H9 (cell line): ENCODE measurements at regions not wholly inside any gene's neighbourhood (a gene's known extent, or its start where the extent isn't known, plus 50 kb on each side); places are given as distances from the start of the nearest gene placed in this dataset.

ENCODE experiments used
- DNase-seq: peaks from one replicate; pipeline ENCODE4 v3.0.0-alpha.2; 2017
- H2AFZ ChIP-seq: one replicate; pipeline ENCODE4 v1.6.1; 2013; ENCODE audit warnings: mild to moderate bottlenecking, low read length, control low read depth, moderate library complexity
- H2AK5ac ChIP-seq: 2 replicates; pipeline ENCODE4 v1.6.1; 2013; ENCODE audit warnings: low read length, control low read depth, mixed read lengths; ENCODE audit not compliant: insufficient read length
- H2BK120ac ChIP-seq: one replicate; pipeline ENCODE4 v1.6.1; 2013; ENCODE audit warnings: low read depth, mild to moderate bottlenecking, low read length, control low read depth, inconsistent platforms; ENCODE audit not compliant: poor library complexity, severe bottlenecking
- H2BK12ac ChIP-seq: 2 replicates; pipeline ENCODE4 v1.6.1; 2013; ENCODE audit warnings: low read length, control low read depth, mixed read lengths, low read depth; ENCODE audit not compliant: insufficient read length
- H2BK15ac ChIP-seq: 2 replicates; pipeline ENCODE4 v1.6.1; 2013; ENCODE audit warnings: low read depth, low read length, control low read depth
- H2BK20ac ChIP-seq: one replicate; pipeline ENCODE4 v1.6.1; 2013; ENCODE audit warnings: low read depth, mild to moderate bottlenecking, low read length, control low read depth, inconsistent platforms; ENCODE audit not compliant: poor library complexity, severe bottlenecking
- H2BK5ac ChIP-seq: 2 replicates; pipeline ENCODE4 v1.6.1; 2013; ENCODE audit warnings: low read length, control low read depth, mixed read lengths; ENCODE audit not compliant: insufficient read length
- H3K14ac ChIP-seq: 2 replicates; pipeline ENCODE4 v1.6.1; 2013; ENCODE audit warnings: low read length, control low read depth; ENCODE audit not compliant: insufficient read depth
- H3K18ac ChIP-seq: 2 replicates; pipeline ENCODE4 v1.6.1; 2013; ENCODE audit warnings: low read depth, mild to moderate bottlenecking, mixed read lengths, low read length, control low read depth; ENCODE audit not compliant: insufficient read length
- H3K23ac ChIP-seq: 2 replicates; pipeline ENCODE4 v1.6.1; 2013; ENCODE audit warnings: low read length, control low read depth, mixed read lengths, low read depth; ENCODE audit not compliant: insufficient read length
- H3K23me2 ChIP-seq: 2 replicates; pipeline ENCODE4 v1.6.1; 2013; ENCODE audit warnings: low read depth, mild to moderate bottlenecking, mixed read lengths, low read length, control low read depth; ENCODE audit not compliant: insufficient read length, poor library complexity, severe bottlenecking
- H3K27ac ChIP-seq: 2 replicates; pipeline ENCODE4 v1.5.1; 2013; ENCODE audit warnings: low read length, control low read depth, mixed read lengths, low read depth; ENCODE audit not compliant: insufficient read length
- H3K27me3 ChIP-seq: 2 replicates; pipeline ENCODE4 v1.6.1; 2013; ENCODE audit warnings: low read length, control low read depth, inconsistent platforms; ENCODE audit not compliant: insufficient read depth
- H3K4ac ChIP-seq: 2 replicates; pipeline ENCODE4 v1.6.1; 2013; ENCODE audit warnings: low read depth, mild to moderate bottlenecking, control low read depth, inconsistent platforms, low read length, moderate library complexity
- H3K4me1 ChIP-seq: 2 replicates; pipeline ENCODE4 v1.6.1; 2013; ENCODE audit warnings: low read length, control low read depth, inconsistent platforms; ENCODE audit not compliant: insufficient read depth
- H3K4me2 ChIP-seq: 2 replicates; pipeline ENCODE4 v1.6.1; 2013; ENCODE audit warnings: low read length, control low read depth, mixed read lengths; ENCODE audit not compliant: insufficient read length, insufficient read depth
- H3K56ac ChIP-seq: 2 replicates; pipeline ENCODE4 v1.6.1; 2013; ENCODE audit warnings: low read depth, mild to moderate bottlenecking, mixed read lengths, low read length, control low read depth; ENCODE audit not compliant: insufficient read length
- H3K79me1 ChIP-seq: 2 replicates; pipeline ENCODE4 v1.6.1; 2013; ENCODE audit warnings: low read depth, mild to moderate bottlenecking, moderate library complexity, low read length, control low read depth, inconsistent platforms; ENCODE audit not compliant: insufficient read depth, poor library complexity, severe bottlenecking
- H3K79me2 ChIP-seq: 2 replicates; pipeline ENCODE4 v1.6.1; 2013; ENCODE audit warnings: low read length, control low read depth, inconsistent platforms; ENCODE audit not compliant: insufficient read depth
- H3K9ac ChIP-seq: 2 replicates; pipeline ENCODE4 v1.6.1; 2013; ENCODE audit warnings: low read length, control low read depth, mixed read lengths; ENCODE audit not compliant: insufficient read length; ENCODE audit errors: extremely low read depth
- H3K9me3 ChIP-seq: one replicate; pipeline ENCODE4 v1.6.1; 2013; ENCODE audit warnings: low read depth, low read length, inconsistent platforms; ENCODE audit not compliant: control insufficient read depth
- H3T11ph ChIP-seq: one replicate; pipeline ENCODE4 v1.6.1; 2013; ENCODE audit warnings: mild to moderate bottlenecking, low read length, control low read depth, inconsistent platforms
- H4K20me1 ChIP-seq: one replicate; pipeline ENCODE4 v1.6.1; 2013; ENCODE audit not compliant: control insufficient read depth, insufficient read length, insufficient read depth
- H4K5ac ChIP-seq: 2 replicates; pipeline ENCODE4 v1.6.1; 2013; ENCODE audit warnings: low read depth, mild to moderate bottlenecking, mixed read lengths, low read length, control low read depth; ENCODE audit not compliant: insufficient read length
- H4K8ac ChIP-seq: replicated peaks from 2 replicates; pipeline ENCODE4 v1.6.1; 2013; ENCODE audit warnings: low read length, control low read depth, mixed read lengths, low read depth; ENCODE audit not compliant: insufficient read length
- H4K91ac ChIP-seq: 2 replicates; pipeline ENCODE4 v1.6.1; 2013; ENCODE audit warnings: low read depth, mild to moderate bottlenecking, moderate library complexity, mixed read lengths, low read length, control low read depth; ENCODE audit not compliant: insufficient read length
- H3K27ac Mint-ChIP-seq, 3 experiments: 2 replicates in 2 of 3; 3 replicates in 1 of 3; pipeline ENCODE4 v1.8.0; 2020 to 2021; ENCODE audit warnings: mixed read lengths in 3 of 3, mild to moderate bottlenecking in 1 of 3, moderate library complexity in 1 of 3
- H3K27me3 Mint-ChIP-seq: 2 replicates; pipeline ENCODE4 v1.8.0; 2021; ENCODE audit warnings: low read depth, mild to moderate bottlenecking, moderate library complexity, mixed read lengths
- H3K36me3 Mint-ChIP-seq, 3 experiments: 2 replicates in 2 of 3; 3 replicates in 1 of 3; pipeline ENCODE4 v1.8.0; 2020 to 2021; ENCODE audit warnings: low read depth in 3 of 3, mixed read lengths in 3 of 3; ENCODE audit not compliant: insufficient read depth in 1 of 3
- H3K4me1 Mint-ChIP-seq, 2 experiments: 2 replicates each; pipeline ENCODE4 v1.8.0; 2020; ENCODE audit warnings: mixed read lengths in 2 of 2
- H3K4me3 Mint-ChIP-seq, 2 experiments: 2 replicates in 1 of 2; 3 replicates in 1 of 2; pipeline ENCODE4 v1.8.0; 2020 to 2021; ENCODE audit warnings: mild to moderate bottlenecking in 2 of 2, mixed read lengths in 2 of 2, moderate library complexity in 1 of 2
- H3K9me3 Mint-ChIP-seq, 2 experiments: 2 replicates in 1 of 2; 3 replicates in 1 of 2; pipeline ENCODE4 v1.8.0; 2020; ENCODE audit warnings: mild to moderate bottlenecking in 2 of 2, mixed read lengths in 2 of 2, moderate library complexity in 1 of 2
- WGBS: extraction: QIAGEN DNeasy Blood & Tissue Kit; methylation state at CpG from one replicate; pipeline ENCODE4 v1.1.7; 2013; ENCODE audit warnings: missing lambda C conversion rate, low lambda C conversion rate, mixed read lengths; ENCODE audit not compliant: insufficient read length; ENCODE audit errors: extremely low coverage; 5-methylcytosine and 5-hydroxymethylcytosine counted together
- TF ChIP-seq, protein P1 (sequence below): fragments of 200-600 bp; sonication (generic); conservative IDR thresholded peaks from 3 replicates; pipeline ENCODE4 v1.8.0; 2021; ENCODE audit warnings: antibody characterized with exemption, mild to moderate bottlenecking

DNA sequence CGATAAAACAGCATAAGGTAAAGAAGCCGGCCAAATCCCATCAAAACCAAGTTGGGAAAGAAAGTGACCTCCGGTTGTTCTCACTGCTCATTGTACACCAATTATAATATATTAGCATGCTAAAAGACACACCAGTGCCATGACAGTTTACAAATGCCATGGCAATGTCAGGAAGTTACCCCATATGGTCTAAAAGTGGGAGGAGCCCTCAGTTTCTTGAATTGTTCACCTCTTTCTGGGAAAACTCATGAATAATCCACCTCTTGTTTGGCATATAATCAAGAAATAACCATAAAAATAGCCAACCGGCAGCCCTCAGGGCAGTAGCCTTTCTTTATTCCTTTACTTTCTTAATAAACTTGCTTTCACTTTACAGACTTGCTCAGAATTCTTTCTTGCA lies 544.9 kb upstream of the SETBP1 start:
- no peak for DNase-seq
- Histone ChIP-seq H2BK5ac (no peak overlapping the region), H3K4me1 (no peaks in the 10 kb centered on the region), H2AFZ (no peak overlapping the region), H3K18ac (no peak overlapping the region), H3K79me2 (no peaks in the 10 kb centered on the region), H3K27ac (no peak overlapping the region), H3K23ac (no peak overlapping the region), H3K14ac (no peak overlapping the region), H4K5ac (no peak overlapping the region), H2BK120ac (no peak overlapping the region), H2BK15ac (no peak overlapping the region), H4K91ac (no peak overlapping the region), H4K8ac (no peak overlapping the region), H3K56ac (no peak overlapping the region), H2BK12ac (no peak overlapping the region), H3K9me3 (no peaks in the 10 kb centered on the region), H3K4ac (no peak overlapping the region), H2BK20ac (no peak overlapping the region), H2AK5ac (no peak overlapping the region), H3K27me3 (no peaks in the 10 kb centered on the region), H3K4me2 (no peak overlapping the region), H3K9ac (no peak overlapping the region), H3K79me1 (no peaks in the 10 kb centered on the region), H3K23me2 (no peaks in the 10 kb centered on the region), H4K20me1 (no peaks in the 10 kb centered on the region), H3T11ph (no peak overlapping the region)
- Mint-ChIP-seq H3K27ac (no peak overlapping the region), H3K36me3 (peaks cover 0 to 8% (median 0%) of the 10 kb centered on the region in 3 experiments; a peak in 2 of 7 replicates), H3K4me1 (peaks cover 0 to 3% of the 10 kb centered on the region in 2 experiments; a peak in 1 of 4 replicates), H3K9me3 (peaks cover 0 to 2% of the 10 kb centered on the region in 2 experiments; a peak in 2 of 5 replicates), H3K4me3 (no peak overlapping the region), H3K27me3 (no peaks in the 10 kb centered on the region)
- WGBS, result no CpG with 5 or more reads among the region's 4 CpGs
- TF ChIP-seq, protein P1, sequence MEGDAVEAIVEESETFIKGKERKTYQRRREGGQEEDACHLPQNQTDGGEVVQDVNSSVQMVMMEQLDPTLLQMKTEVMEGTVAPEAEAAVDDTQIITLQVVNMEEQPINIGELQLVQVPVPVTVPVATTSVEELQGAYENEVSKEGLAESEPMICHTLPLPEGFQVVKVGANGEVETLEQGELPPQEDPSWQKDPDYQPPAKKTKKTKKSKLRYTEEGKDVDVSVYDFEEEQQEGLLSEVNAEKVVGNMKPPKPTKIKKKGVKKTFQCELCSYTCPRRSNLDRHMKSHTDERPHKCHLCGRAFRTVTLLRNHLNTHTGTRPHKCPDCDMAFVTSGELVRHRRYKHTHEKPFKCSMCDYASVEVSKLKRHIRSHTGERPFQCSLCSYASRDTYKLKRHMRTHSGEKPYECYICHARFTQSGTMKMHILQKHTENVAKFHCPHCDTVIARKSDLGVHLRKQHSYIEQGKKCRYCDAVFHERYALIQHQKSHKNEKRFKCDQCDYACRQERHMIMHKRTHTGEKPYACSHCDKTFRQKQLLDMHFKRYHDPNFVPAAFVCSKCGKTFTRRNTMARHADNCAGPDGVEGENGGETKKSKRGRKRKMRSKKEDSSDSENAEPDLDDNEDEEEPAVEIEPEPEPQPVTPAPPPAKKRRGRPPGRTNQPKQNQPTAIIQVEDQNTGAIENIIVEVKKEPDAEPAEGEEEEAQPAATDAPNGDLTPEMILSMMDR, result no peak
